WTC11 (cell line): ENCODE measurements at regions not wholly inside any gene's neighbourhood (a gene's known extent, or its start where the extent isn't known, plus 50 kb on each side); places are given as distances from the start of the nearest gene placed in this dataset.

Experiments
- FOXP4 ChIP-seq: sonication (generic); formaldehyde crosslinking; IDR thresholded peaks from 2 replicates; pipeline ENCODE4 v1.8.0; 2022; ENCODE audit warnings: mild to moderate bottlenecking, missing genetic modification reagents
- TF ChIP-seq, protein P1 (sequence below): fragments of 200-600 bp; IDR thresholded peaks from 2 replicates; pipeline ENCODE4 v1.8.0; 2022; ENCODE audit warnings: antibody characterized with exemption

- TF ChIP-seq, protein P1, sequence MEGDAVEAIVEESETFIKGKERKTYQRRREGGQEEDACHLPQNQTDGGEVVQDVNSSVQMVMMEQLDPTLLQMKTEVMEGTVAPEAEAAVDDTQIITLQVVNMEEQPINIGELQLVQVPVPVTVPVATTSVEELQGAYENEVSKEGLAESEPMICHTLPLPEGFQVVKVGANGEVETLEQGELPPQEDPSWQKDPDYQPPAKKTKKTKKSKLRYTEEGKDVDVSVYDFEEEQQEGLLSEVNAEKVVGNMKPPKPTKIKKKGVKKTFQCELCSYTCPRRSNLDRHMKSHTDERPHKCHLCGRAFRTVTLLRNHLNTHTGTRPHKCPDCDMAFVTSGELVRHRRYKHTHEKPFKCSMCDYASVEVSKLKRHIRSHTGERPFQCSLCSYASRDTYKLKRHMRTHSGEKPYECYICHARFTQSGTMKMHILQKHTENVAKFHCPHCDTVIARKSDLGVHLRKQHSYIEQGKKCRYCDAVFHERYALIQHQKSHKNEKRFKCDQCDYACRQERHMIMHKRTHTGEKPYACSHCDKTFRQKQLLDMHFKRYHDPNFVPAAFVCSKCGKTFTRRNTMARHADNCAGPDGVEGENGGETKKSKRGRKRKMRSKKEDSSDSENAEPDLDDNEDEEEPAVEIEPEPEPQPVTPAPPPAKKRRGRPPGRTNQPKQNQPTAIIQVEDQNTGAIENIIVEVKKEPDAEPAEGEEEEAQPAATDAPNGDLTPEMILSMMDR = no peak
- no peak for TF ChIP-seq FOXP4 (CRISPR knock-in tag)
Observed at GRCh38 chr2:172193331-172194089, 90.8 kb upstream of the DLX2 start.
